Tibial nerve (tissue), 4 donors: ENCODE measurements at regions not wholly inside any gene's neighbourhood (a gene's known extent, or its start where the extent isn't known, plus 50 kb on each side); places are given as distances from the start of the nearest gene placed in this dataset.

ENCODE experiments used
- EP300 ChIP-seq, 2 donors: sonication (generic); formaldehyde crosslinking; IDR thresholded peaks; one replicate each; pipeline ENCODE4 v1.6.1; 2017; ENCODE audit warnings: antibody characterized with exemption in 2 of 2, mild to moderate bottlenecking in 1 of 2
- POLR2A ChIP-seq, 2 donors: fragments of 450-650 bp; IDR thresholded peaks; one replicate each; pipeline ENCODE4 v1.6.1; 2017; ENCODE audit warnings: antibody characterized with exemption in 2 of 2, mild to moderate bottlenecking in 2 of 2, moderate library complexity in 2 of 2
- TF ChIP-seq, protein P1 (sequence below), 5 experiments: fragments of 200-600 bp in 3 of 5; fragments of 450-650 bp in 2 of 5; sonication (generic) in 3 of 5; IDR thresholded peaks; one replicate each; pipeline ENCODE4 v1.5.1; 2016 to 2019; ENCODE audit warnings: antibody characterized with exemption in 5 of 5, mild to moderate bottlenecking in 3 of 5, moderate library complexity in 2 of 5

DNA sequence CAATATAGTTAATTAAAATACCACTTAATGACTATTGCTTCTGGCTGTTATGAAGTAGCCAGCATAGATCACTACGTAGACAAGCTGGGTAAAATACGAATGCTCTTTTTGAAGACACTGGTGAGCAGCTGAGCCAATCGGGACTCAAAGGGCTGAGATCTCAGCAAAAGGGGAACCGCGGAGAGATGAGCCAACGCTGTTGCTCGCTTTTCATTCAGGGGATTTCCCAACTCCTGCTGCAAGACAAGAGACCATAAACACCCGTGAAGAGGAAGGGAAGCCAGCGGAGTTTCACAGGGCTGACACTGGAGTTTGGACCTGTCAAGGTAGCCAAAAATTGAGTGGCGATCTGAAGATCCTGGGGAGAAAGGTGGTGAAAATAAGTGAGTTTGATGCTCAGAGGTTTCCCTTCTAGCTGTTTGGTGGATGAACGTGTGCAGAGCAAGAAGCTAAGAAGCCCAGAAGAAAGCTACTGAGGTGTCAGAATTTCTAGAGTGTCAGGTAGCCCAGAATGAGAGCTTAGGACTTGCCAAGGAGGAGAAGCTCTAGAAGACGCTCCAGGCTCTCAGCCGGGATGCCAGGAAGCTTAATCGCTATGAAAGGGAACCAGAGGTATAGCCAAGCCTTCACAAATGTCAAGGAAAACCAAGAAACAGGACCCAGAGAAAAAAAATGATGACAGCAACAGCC, 79.6 kb upstream of the RNU6ATAC start:
- TF ChIP-seq, protein P1, sequence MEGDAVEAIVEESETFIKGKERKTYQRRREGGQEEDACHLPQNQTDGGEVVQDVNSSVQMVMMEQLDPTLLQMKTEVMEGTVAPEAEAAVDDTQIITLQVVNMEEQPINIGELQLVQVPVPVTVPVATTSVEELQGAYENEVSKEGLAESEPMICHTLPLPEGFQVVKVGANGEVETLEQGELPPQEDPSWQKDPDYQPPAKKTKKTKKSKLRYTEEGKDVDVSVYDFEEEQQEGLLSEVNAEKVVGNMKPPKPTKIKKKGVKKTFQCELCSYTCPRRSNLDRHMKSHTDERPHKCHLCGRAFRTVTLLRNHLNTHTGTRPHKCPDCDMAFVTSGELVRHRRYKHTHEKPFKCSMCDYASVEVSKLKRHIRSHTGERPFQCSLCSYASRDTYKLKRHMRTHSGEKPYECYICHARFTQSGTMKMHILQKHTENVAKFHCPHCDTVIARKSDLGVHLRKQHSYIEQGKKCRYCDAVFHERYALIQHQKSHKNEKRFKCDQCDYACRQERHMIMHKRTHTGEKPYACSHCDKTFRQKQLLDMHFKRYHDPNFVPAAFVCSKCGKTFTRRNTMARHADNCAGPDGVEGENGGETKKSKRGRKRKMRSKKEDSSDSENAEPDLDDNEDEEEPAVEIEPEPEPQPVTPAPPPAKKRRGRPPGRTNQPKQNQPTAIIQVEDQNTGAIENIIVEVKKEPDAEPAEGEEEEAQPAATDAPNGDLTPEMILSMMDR (IDR thresholded peaks at IDR 0.05), result no peak
- TF ChIP-seq EP300 (IDR thresholded peaks at IDR 0.05) (peak in 1 of 2 donors; percentile 19), POLR2A (IDR thresholded peaks at IDR 0.05) (no peak)
